Nephron (organoid): ENCODE measurements at regions not wholly inside any gene's neighbourhood (a gene's known extent, or its start where the extent isn't known, plus 50 kb on each side); places are given as distances from the start of the nearest gene placed in this dataset.

Experiments used
- H3K27ac Mint-ChIP-seq, 3 experiments: 2 replicates each; pipeline ENCODE4 v1.8.0; 2020; ENCODE audit warnings: mixed read lengths in 3 of 3, mild to moderate bottlenecking in 2 of 3, moderate library complexity in 1 of 3
- H3K27me3 Mint-ChIP-seq: 2 replicates; pipeline ENCODE4 v1.8.0; 2021; ENCODE audit warnings: low read depth, mild to moderate bottlenecking, moderate library complexity, mixed read lengths
- H3K36me3 Mint-ChIP-seq: 2 replicates; pipeline ENCODE4 v1.8.0; 2020; ENCODE audit warnings: low read depth, mixed read lengths
- H3K4me1 Mint-ChIP-seq: 2 replicates; pipeline ENCODE4 v1.8.0; 2020; ENCODE audit warnings: mixed read lengths
- H3K4me3 Mint-ChIP-seq, 3 experiments: 2 replicates each; pipeline ENCODE4 v1.8.0; 2020; ENCODE audit warnings: mild to moderate bottlenecking in 3 of 3, mixed read lengths in 3 of 3, moderate library complexity in 2 of 3
- H3K9me3 Mint-ChIP-seq: 2 replicates; pipeline ENCODE4 v1.8.0; 2020; ENCODE audit warnings: mixed read lengths
- TF ChIP-seq, protein P1 (sequence below), 3 experiments: fragments of 200-600 bp; sonication (generic); IDR thresholded peaks; one replicate each; pipeline ENCODE4 v1.5.0; 2021; ENCODE audit warnings: antibody characterized with exemption in 3 of 3; ENCODE audit not compliant: unreplicated experiment in 3 of 3

DNA sequence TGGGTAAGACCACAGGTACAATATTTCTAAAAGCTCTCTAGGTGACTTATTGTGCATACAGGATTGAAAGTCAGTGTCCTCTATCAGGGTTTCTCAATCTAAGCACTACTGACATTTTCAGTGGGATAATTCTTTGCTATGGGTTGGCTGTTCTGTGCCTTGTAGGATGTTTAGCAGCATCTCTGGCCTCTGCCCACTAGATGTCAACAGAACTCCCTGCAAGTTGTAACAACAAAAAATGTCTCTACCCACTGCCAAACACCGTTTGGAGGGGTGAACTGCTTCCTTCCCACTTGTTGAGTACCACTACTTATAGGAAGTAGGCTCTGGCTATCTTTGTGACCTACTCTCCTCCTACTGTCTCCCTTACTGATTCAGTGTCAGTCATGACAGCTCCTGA, 90.1 kb upstream of the ZRANB2 start:
- H3K27me3 Mint-ChIP-seq = no peaks in the 10 kb centered on the region
- TF ChIP-seq, protein P1, sequence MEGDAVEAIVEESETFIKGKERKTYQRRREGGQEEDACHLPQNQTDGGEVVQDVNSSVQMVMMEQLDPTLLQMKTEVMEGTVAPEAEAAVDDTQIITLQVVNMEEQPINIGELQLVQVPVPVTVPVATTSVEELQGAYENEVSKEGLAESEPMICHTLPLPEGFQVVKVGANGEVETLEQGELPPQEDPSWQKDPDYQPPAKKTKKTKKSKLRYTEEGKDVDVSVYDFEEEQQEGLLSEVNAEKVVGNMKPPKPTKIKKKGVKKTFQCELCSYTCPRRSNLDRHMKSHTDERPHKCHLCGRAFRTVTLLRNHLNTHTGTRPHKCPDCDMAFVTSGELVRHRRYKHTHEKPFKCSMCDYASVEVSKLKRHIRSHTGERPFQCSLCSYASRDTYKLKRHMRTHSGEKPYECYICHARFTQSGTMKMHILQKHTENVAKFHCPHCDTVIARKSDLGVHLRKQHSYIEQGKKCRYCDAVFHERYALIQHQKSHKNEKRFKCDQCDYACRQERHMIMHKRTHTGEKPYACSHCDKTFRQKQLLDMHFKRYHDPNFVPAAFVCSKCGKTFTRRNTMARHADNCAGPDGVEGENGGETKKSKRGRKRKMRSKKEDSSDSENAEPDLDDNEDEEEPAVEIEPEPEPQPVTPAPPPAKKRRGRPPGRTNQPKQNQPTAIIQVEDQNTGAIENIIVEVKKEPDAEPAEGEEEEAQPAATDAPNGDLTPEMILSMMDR (IDR thresholded peaks at IDR 0.05; ENCODE audit: unreplicated experiment in 3 of 3) = no peak
- H3K9me3 Mint-ChIP-seq = no peaks in the 10 kb centered on the region
- no peaks in the 10 kb centered on the region for H3K4me1 Mint-ChIP-seq
- no peaks in the 10 kb centered on the region for H3K36me3 Mint-ChIP-seq
- no peak overlapping the region for H3K4me3 Mint-ChIP-seq
- no peak overlapping the region for H3K27ac Mint-ChIP-seq

DNA sequence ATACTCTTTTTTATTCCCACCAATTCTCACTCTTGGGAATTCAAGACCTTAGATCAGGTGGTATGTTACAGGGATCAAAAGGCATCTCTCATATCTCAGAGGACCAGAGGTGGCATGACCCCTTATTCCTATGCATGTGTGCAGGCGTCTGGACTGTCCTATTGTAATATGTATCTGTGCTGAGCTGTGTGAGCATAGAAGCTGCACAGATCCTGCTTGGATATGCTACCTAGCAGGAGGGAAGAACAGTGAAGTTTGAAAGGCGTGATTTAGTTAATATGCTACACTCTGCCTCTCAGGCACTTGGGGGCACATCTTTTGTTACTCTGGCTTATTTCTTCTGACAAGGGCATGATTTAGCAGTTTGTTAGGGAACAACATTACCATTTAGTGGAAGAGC, 86.7 kb upstream of the ZRANB2 start:
- TF ChIP-seq, protein P1 (IDR thresholded peaks at IDR 0.05; ENCODE audit: unreplicated experiment in 3 of 3) = no peak
- no peaks in the 10 kb centered on the region for H3K27me3 Mint-ChIP-seq
- H3K4me1 Mint-ChIP-seq = no peaks in the 10 kb centered on the region
- H3K9me3 Mint-ChIP-seq = no peaks in the 10 kb centered on the region
- no peak overlapping the region for H3K27ac Mint-ChIP-seq
- H3K36me3 Mint-ChIP-seq = no peaks in the 10 kb centered on the region
- H3K4me3 Mint-ChIP-seq = no peak overlapping the region

DNA sequence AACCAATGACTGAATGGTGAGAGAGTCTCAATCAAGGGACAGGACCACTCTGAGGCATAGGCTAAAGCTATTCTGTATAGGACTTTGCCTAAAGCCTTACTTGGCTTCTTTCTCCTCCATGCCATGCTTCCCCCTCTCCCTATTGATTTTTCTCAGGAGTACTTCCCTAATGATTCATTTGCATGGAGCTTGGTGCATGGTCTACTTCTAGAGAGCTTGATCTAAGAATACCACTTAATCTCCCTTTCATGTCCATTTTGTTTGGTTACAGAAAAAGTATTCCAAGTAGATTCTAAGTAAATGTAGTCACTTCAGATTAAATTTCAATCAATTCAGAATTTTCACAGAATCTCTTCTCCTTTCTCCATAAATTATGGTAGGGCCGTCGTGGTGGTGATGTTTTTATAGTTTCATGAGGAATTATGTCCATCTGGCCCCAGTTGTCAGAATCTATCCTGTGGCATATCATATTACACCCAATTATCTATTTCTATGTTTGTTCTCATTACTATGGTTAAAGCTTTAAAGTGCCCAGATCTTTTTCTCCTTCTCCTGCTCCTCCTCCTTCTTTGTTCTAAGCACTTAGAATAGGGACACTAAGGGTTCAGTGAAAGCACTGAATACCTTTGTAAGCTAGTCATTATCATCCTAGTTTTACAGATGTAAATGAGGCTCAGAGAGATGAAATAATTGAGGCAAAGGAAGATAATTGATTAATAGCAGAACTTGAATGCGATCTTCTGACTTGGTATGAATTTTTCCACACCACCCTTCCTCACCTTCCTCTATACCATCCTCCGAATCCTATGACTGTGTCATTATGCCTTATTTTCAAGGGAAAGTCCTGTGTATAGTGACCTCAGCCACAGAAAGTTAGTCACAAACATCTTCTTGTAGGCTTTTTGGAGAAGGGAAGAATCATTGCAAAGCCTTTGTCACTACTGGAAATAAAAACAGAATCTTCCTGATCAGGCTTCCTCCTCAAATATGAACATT, 85.6 kb upstream of the ZRANB2 start:
- TF ChIP-seq, protein P1 (IDR thresholded peaks at IDR 0.05; ENCODE audit: unreplicated experiment in 3 of 3) = no peak
- no peak overlapping the region for H3K4me3 Mint-ChIP-seq
- no peak overlapping the region for H3K27ac Mint-ChIP-seq
- no peaks in the 10 kb centered on the region for H3K9me3 Mint-ChIP-seq
- H3K36me3 Mint-ChIP-seq = no peaks in the 10 kb centered on the region
- no peaks in the 10 kb centered on the region for H3K4me1 Mint-ChIP-seq
- no peaks in the 10 kb centered on the region for H3K27me3 Mint-ChIP-seq

DNA sequence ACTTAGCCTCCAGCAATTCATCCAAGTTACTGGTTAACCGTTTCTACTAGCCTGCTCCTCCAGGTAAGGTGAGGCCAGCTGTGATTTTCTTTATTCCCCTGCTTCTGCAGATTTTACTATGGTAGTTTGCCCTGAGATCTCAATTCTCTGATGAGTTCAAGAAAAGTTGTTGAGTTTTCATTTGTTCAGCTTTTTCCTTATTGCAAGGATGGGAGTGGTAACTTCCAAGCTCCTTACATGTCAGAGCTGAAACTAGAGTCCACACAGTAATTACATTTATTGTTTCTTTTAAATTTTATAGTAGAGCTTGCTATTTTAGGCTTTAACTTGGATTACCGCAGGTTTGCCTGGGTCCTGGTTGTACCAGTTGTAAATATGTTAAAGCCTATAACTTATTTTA, 76.9 kb upstream of the ZRANB2 start:
- Mint-ChIP-seq H3K36me3 (no peaks in the 10 kb centered on the region), H3K27me3 (no peaks in the 10 kb centered on the region), H3K4me1 (no peaks in the 10 kb centered on the region), H3K27ac (peak overlapping the region in 1 of 3 experiments; percentile 80), H3K9me3 (no peaks in the 10 kb centered on the region), H3K4me3 (no peak overlapping the region)
- TF ChIP-seq, protein P1 (IDR thresholded peaks at IDR 0.05; ENCODE audit: unreplicated experiment in 3 of 3) = no peak

DNA sequence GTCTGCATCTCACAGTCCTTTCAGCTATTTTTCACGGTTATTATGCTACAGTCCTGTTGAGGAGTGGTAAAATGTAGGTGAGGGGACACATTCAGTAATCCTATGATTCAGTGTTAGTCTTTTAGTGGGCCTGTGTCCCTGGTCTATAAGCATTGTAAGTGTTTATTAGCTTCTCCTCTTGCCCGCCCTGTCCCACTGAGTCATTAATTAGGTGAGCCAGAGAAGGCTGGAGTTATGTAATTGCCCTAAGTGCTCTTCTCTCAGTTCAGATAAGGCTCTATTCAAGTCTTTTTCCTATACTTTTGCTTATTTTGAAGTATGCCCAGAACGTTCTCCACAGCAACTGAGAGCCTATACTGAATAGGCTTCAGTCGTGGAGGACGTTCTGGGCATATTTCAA, 76.3 kb upstream of the ZRANB2 start:
- no peaks in the 10 kb centered on the region for H3K4me1 Mint-ChIP-seq
- H3K27me3 Mint-ChIP-seq = no peaks in the 10 kb centered on the region
- TF ChIP-seq, protein P1 (IDR thresholded peaks at IDR 0.05; ENCODE audit: unreplicated experiment in 3 of 3) = no peak
- H3K9me3 Mint-ChIP-seq = no peaks in the 10 kb centered on the region
- H3K4me3 Mint-ChIP-seq = no peak overlapping the region
- no peaks in the 10 kb centered on the region for H3K36me3 Mint-ChIP-seq
- peak overlapping the region in 1 of 3 experiments; percentile 80 for H3K27ac Mint-ChIP-seq

DNA sequence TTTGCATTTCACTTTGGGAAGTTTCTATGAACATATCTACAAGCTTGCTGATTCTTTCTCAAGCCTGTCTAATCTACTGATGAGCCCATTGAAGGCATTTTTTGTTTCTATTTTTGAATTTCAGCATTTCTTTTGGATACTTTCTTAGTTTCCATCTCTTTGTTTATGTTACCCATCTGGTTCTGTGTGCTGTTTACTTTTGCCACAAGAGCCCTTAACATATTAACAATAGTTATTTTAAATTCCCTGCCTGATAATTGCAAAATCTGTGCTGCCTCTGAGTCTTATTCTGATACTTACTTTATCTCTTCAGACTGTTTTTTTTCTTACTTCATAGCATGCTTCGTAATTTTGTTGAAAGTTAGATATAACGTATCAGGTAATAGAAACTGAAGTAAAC, 75.8 kb upstream of the ZRANB2 start:
- Mint-ChIP-seq H3K27ac (peak overlapping the region in 1 of 3 experiments; percentile 80), H3K27me3 (no peaks in the 10 kb centered on the region), H3K4me3 (no peak overlapping the region)

More for the DNA sequence above, 75.8 kb upstream of the ZRANB2 start:
- Mint-ChIP-seq H3K36me3 (no peaks in the 10 kb centered on the region), H3K4me1 (no peaks in the 10 kb centered on the region), H3K9me3 (no peaks in the 10 kb centered on the region)
- TF ChIP-seq, protein P1 (IDR thresholded peaks at IDR 0.05; ENCODE audit: unreplicated experiment in 3 of 3) = no peak
